HG03095 (cell line): ENCODE measurements at regions not wholly inside any gene's neighbourhood (a gene's known extent, or its start where the extent isn't known, plus 50 kb on each side); places are given as distances from the start of the nearest gene placed in this dataset.
A peak's percentile ranks its signal among the peaks of the same experiment; 100 is the strongest.
"Not testable (repeated sequence)": the region's sequence is repeated elsewhere in the genome, so short reads cannot be mapped to it uniquely, and the experiment has no call there.

Source experiments
- ATAC-seq: cut with Tn5 transposase; IDR thresholded peaks from one replicate; pipeline ENCODE4 v1.9.1; 2021; ENCODE audit warnings: moderate library complexity; ENCODE audit not compliant: unreplicated experiment

- peak; percentile 47 for ATAC-seq
Measured at GRCh38 chr12:124126950-124127655, 154.1 kb downstream of the ZNF664 start.

- no peak for ATAC-seq
Measured at GRCh38 chr12:124129132-124129531, 156.1 kb downstream of the ZNF664 start.

- ATAC-seq = peak; percentile 88
Measured at GRCh38 chr12:124130691-124131591, 157.9 kb downstream of the ZNF664 start.

GRCh38 chr12:124131659-124132058, 158.6 kb downstream of the ZNF664 start:
- ATAC-seq = no peak

GRCh38 chr12:124132530-124132929, 159.5 kb downstream of the ZNF664 start:
- ATAC-seq = no peak

GRCh38 chr12:124136796-124137195, 158.1 kb upstream of the RFLNA start:
- no peak for ATAC-seq

- no peak for ATAC-seq
Measured at GRCh38 chr12:124140944-124141486, 153.9 kb upstream of the RFLNA start.

GRCh38 chr12:124141611-124142010, 153.3 kb upstream of the RFLNA start:
- not testable (repeated sequence) for ATAC-seq

GRCh38 chr12:124142395-124143035, 152.4 kb upstream of the RFLNA start:
- ATAC-seq = no peak

- no peak for ATAC-seq
Measured at GRCh38 chr12:124143726-124144125, 151.2 kb upstream of the RFLNA start.

GRCh38 chr12:124144531-124145194, 150.2 kb upstream of the RFLNA start:
- no peak for ATAC-seq

- no peak for ATAC-seq
Measured at GRCh38 chr12:124147027-124147426, 147.9 kb upstream of the RFLNA start.

GRCh38 chr12:124147575-124147974, 147.3 kb upstream of the RFLNA start:
- ATAC-seq = peak; percentile 84

GRCh38 chr12:124148481-124149273, 146.2 kb upstream of the RFLNA start:
- ATAC-seq = no peak

GRCh38 chr12:124149287-124149686, 145.6 kb upstream of the RFLNA start:
- ATAC-seq = no peak

- no peak for ATAC-seq
Measured at GRCh38 chr12:124150168-124150567, 144.7 kb upstream of the RFLNA start.

- ATAC-seq = no peak
Measured at GRCh38 chr12:124151583-124151982, 143.3 kb upstream of the RFLNA start.

- no peak for ATAC-seq
Measured at GRCh38 chr12:124152731-124153130, 142.2 kb upstream of the RFLNA start.

- ATAC-seq = no peak
Measured at GRCh38 chr12:124153392-124153791, 141.5 kb upstream of the RFLNA start.

- no peak for ATAC-seq
Measured at GRCh38 chr12:124157406-124157805, 137.5 kb upstream of the RFLNA start.
